ENCODE measurements at regions not wholly inside any gene's neighbourhood (a gene's known extent, or its start where the extent isn't known, plus 50 kb on each side); places are given as distances from the start of the nearest gene placed in this dataset.
"Not testable (repeated sequence)": the region's sequence is repeated elsewhere in the genome, so short reads cannot be mapped to it uniquely, and the experiment has no call there.

- no peak for DNase-seq (ENCODE audit: low spot score)
Observed at GRCh38 chr4:117135634-117136354, 50.4 kb upstream of the TRAM1L1 start.

- DNase-seq (ENCODE audit: low spot score) = no peak
Observed at GRCh38 chr4:117137145-117137544, 51.8 kb upstream of the TRAM1L1 start.

DNA sequence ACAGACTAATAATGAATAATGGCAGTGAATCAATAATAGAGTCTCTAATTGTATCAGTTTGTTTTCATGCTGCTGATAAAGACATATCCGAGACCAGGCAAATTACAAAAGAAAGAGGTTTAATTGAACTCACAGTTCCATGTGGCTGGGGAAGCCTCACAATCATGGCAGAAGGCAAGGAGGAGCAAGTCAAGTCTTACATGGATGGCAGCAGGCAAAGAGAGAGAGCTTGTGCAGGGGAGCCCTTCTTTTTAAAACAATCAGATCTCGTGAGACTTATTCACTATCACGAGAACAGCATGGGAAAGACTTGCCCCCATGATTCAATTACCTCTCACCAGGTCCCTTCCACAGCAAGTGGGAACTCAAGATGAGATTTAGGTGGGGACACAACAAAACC lies 53.4 kb upstream of the TRAM1L1 start:
- not testable (repeated sequence) for DNase-seq (ENCODE audit: low spot score)

GRCh38 chr4:117154251-117154650 lies 68.9 kb upstream of the TRAM1L1 start:
- no peak for DNase-seq (ENCODE audit: low spot score)

GRCh38 chr4:117156806-117157205 lies 71.4 kb upstream of the TRAM1L1 start:
- no peak for DNase-seq (ENCODE audit: low spot score)

GRCh38 chr4:117157360-117157759 lies 72.0 kb upstream of the TRAM1L1 start:
- DNase-seq (ENCODE audit: low spot score) = no peak

DNA sequence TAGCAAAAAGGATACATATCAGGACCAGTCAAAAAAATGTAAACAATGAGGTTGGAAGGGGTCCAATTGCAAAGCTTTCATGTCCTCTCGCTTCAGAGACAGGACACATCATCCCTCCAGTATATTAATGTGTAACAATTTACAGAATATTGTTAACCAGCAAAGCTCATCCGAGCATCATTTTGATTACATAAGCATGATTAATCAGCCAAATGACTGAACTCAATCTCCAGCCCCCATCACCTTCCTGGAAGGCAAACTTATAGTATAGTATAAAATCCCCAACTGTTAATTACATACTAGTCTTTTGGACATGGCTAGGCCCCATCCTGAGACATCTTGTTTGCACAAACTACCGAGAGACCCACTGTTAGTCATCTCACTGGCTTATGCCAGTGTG lies 77.6 kb upstream of the TRAM1L1 start:
- DNase-seq (ENCODE audit: low spot score) = no peak

GRCh38 chr4:117164338-117164737 lies 79.0 kb upstream of the TRAM1L1 start:
- peak; percentile 2 for DNase-seq (ENCODE audit: low spot score)

GRCh38 chr4:117175369-117175768 lies 90.0 kb upstream of the TRAM1L1 start:
- not testable (repeated sequence) for DNase-seq (ENCODE audit: low spot score)

- no peak for DNase-seq (ENCODE audit: low spot score)
Observed at GRCh38 chr4:117203231-117203630, 117.9 kb upstream of the TRAM1L1 start.

DNA sequence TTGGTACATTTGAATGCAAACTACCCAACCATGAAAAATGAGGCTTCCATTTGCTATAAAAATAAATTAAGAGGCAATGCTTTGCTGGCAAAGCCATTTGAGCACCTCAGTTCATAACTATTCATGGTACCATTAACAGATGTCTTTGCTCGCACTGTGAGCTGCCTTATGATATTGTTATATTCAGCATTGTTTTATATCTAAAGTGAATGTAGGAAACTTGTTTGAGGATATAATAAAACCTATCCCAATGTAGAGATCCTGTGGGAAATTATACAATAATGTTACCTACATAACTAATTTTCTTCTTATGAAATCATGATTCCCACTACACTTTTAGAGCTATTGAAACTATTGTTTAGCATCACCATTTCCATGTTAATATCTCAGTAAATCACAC lies 125.2 kb upstream of the TRAM1L1 start:
- no peak for DNase-seq (ENCODE audit: low spot score)

GRCh38 chr4:117224256-117224655 lies 138.9 kb upstream of the TRAM1L1 start:
- peak; percentile 15 for DNase-seq (ENCODE audit: low spot score)

DNA sequence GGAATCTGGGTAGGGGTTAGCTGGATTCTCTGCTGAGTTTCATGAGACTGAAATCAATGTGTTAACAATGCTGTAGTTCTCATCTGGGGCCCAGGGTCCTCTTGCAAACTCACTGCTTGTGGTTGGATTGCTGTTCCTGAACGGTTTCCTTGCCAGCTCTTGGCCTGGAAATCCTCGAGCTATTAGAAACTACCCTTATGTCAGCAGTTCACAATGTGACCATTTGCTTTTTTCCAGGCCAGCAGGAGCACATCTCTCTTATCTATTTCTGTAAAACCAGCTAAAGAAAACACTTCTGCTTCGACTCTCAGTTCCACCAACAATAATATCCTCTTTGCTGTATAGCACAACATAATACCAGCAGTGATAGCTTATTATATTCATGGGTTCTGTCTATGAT lies 140.1 kb upstream of the TRAM1L1 start:
- DNase-seq (ENCODE audit: low spot score) = no peak

GRCh38 chr4:117227925-117228324 lies 142.5 kb upstream of the TRAM1L1 start:
- no peak for DNase-seq (ENCODE audit: low spot score)

GRCh38 chr4:117239434-117239833 lies 154.1 kb upstream of the TRAM1L1 start:
- DNase-seq (ENCODE audit: low spot score) = no peak

GRCh38 chr4:117249333-117249732 lies 164.0 kb upstream of the TRAM1L1 start:
- DNase-seq (ENCODE audit: low spot score) = no peak

GRCh38 chr4:117264072-117264471 lies 178.7 kb upstream of the TRAM1L1 start:
- DNase-seq (ENCODE audit: low spot score) = no peak

DNA sequence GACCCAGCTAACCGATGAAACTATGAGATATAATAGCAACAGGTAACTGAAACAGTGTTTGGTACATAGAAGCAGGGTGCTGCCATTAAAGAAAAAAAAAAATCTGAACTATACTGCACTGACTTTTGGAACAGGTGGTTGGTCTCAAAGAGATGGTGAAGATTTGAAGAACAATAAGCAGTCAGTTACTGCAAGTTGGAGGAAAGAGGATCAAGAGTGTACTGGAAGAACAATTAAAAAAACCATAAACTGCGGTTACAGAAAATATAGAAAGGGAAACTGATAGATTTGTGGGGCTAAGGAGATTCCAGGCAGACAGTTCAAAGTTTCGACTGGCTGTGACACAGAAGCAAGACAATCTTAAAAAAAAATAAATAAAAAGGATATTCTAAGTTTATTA lies 181.9 kb upstream of the TRAM1L1 start:
- no peak for DNase-seq (ENCODE audit: low spot score)

- no peak for DNase-seq (ENCODE audit: low spot score)
Observed at GRCh38 chr4:117284736-117285135, 199.4 kb upstream of the TRAM1L1 start.

- no peak for DNase-seq (ENCODE audit: low spot score)
Observed at GRCh38 chr4:117293784-117294183, 208.4 kb upstream of the TRAM1L1 start.

GRCh38 chr4:117302226-117302625 lies 216.8 kb upstream of the TRAM1L1 start:
- no peak for DNase-seq (ENCODE audit: low spot score)

DNA sequence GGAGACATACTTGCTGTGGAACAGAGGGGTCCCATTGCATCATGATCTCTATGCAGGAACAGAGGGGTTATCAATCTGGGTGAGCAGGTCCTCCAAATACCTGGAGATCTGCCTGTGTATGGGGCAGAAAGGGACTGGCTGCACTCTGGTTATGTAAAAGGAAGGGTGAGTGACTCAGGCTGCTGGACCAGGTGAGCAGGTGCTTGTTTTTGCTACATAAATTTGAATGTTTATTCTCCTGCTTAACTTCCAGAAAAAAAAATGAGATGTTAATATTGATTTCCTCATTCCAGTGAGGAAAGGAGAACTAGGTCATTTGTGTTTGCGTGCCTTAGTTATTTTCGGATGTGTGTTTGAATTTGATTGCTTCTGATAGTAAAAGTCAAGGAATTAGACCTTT lies 225.8 kb upstream of the TRAM1L1 start:
- DNase-seq (ENCODE audit: low spot score) = no peak

DNA sequence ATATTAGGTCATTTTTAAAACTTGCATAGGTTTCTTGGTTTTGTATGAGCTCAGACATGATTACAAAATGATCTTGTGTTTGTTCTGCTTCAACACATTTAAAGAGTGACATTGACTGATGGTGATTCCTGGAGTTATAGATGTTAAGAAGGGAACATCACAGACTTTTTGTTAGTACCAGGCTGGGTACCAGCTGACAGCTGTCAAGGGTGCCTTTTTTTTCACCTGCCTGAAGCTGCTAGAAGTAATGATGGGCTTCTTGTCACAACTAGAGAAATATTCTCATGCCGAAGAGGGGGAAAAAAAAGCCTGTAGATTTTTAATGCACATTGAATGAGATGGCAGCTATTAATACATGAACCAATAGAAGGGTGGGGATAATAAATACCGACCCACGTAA lies 226.6 kb upstream of the TRAM1L1 start:
- no peak for DNase-seq (ENCODE audit: low spot score)
